HG03196 (cell line): ENCODE measurements at regions not wholly inside any gene's neighbourhood (a gene's known extent, or its start where the extent isn't known, plus 50 kb on each side); places are given as distances from the start of the nearest gene placed in this dataset.

ENCODE experiments used
- ATAC-seq: cut with Tn5 transposase; IDR thresholded peaks from one replicate; pipeline ENCODE4 v1.9.1; 2021; ENCODE audit not compliant: unreplicated experiment

DNA sequence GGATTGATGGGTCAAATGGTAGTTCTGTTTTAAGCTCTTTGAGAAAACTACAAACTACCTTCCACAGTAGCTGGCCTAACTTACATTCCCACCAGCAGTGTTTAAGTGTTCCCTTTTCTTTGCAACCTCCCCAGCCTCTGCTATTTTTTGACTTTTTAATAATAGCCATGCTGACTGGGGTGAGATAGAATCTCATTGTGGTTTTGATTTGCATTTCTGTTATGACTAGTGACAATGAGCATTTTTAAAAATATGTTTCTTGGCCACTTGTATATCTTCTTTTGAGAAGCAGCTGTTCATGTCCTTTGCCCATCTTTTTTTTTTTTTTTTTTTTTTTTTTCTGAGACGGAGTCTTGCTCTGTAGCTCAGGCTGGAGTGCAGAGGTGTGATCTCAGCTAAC is 155.2 kb upstream of the BMPER start:
- ATAC-seq, result no peak

GRCh38 chr7:33751443-33751842 is 153.9 kb upstream of the BMPER start:
- no peak for ATAC-seq

DNA sequence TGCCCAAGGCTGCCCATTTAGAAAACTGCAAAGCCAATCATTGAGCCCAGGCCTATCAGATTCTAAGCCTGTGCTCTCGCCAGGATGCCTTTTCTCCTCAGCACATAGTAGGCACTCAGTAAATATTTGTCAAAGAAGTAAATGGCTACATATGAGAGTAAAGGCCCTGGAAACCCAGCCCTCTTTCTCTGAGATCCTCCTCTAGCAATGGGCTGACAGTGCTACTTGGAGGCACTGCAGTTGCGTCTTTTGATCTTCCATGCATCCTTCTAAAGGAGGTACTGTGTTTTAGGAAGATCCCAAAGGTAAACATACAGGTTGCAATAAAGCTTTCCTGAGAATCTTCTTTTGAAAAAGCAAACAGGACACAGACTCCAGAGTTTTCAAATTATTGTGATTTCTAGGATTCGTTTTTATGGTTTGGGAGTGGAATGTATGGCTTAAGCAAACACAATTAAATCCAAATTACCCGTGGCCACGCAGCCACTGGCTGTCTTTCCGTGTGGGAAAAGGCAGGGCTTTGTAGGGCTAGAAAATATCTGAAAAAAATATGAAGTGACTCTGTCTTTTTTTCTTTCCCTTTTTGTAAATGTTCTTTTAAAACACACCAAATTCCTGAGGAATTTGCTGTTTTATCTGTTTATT is 151.3 kb upstream of the BMPER start:
- ATAC-seq, result no peak

DNA sequence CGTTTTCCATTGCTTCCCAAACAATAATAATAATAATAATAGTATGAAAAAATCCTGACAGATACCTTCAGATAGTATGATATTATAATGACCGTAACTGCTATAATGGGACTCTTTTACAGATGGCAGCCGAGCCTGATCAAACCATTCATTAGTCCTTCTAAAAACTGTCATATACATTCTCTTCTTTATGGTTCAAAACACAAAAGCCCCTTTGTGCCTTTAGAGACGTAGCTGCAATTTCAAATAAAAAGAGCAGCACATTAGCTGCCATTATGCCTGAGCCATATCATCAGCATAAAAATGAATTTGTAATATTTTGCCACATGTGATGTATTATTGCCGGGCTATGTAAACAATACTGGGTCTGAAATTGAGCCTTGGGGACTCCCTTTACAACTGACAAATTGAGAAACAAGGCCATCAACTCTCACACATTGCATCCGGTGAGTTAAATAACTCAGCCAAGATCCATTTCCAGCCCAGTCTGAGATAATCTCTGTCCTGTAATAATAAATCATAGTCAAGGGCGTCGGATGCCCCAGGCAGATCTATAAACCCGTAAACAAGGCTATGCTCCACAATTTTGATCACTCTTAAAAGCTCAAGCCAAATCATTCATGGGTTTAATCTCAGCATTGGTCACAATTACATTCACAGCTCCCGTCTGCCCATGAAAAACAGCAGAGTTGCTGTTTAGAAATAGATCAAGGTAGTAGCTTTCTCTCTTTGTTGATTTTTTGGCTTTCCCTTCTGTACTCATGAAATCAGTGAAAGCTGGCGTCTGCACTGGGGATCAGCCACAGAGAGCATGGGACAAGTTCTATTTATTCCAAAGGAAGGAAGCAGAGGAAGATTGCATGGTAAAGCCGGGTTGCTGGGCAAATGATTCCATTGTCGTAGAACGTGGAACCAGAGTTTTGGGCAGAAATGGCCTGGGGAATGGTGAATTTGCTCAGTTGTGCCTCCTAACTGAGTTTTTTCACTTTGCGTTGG is 150.1 kb upstream of the BMPER start:
- no peak for ATAC-seq

DNA sequence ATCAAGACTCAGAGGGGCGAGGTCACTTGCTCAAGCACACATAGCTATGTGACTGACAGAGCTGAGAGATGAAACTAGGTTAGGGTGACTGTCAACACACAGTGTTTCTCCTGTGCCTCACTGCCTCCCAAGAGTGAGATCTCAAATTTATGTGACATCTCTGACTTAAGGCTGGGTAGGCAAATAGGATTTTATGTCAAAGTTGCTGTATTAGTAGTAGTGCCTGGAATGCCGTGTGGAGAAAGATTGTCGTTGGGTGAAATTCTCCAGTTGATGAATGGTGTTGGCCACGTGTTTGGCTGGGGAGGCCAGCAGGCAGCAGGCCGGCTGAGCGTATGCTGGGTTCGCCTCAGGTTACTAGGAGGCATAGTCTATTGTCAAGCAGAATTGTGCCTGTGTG is 148.3 kb upstream of the BMPER start:
- ATAC-seq, result no peak

DNA sequence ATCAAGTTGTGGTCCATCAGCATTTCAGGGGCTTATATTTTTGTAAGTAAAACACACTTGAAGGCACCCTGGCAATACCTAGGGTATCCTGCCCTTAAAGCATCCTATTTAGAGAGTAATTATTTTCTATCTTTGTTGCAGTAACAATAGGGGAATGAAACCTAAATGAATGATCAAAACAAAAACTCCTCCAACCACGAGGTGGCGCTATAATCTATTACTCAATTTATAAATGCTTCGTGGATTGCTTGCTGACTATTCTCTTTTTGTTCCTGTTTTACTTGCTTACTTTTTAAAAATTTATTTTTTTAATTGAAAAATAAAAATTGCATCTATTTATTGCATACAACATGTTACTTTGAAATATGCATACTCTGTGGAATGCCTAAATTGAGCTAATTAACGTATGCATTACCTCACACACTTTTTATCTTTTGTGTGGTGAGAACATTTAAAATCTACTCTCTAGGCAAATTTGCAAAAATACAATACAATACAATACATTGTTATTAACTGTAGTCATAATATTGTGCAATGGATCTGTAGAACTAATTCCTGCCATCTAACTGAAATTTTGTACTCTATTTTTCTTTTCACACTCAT is 147.7 kb upstream of the BMPER start:
- ATAC-seq, result no peak

DNA sequence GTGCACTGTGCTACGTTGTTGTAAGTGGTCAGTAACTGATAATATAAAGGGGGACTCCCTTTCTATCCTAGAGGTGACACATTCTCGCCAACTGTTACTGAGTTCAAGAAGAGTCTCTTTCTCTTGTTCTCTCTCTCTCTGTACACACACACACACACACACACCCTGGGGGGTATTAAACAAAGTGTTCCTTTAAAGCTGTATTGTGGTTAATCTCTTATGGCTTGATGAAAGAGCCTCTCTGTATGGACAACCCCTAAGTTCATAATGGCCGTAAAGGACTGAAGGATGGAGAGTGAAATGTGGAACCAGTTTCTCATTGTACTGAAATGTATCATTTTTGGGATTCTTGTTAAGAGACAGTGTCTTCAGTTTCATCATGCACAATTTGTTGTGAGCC is 145.2 kb upstream of the BMPER start:
- ATAC-seq, result no peak

GRCh38 chr7:33760834-33761233 is 144.5 kb upstream of the BMPER start:
- ATAC-seq, result no peak

GRCh38 chr7:33761449-33762080 is 143.8 kb upstream of the BMPER start:
- no peak for ATAC-seq

GRCh38 chr7:33762151-33762910 is 143.0 kb upstream of the BMPER start:
- no peak for ATAC-seq

DNA sequence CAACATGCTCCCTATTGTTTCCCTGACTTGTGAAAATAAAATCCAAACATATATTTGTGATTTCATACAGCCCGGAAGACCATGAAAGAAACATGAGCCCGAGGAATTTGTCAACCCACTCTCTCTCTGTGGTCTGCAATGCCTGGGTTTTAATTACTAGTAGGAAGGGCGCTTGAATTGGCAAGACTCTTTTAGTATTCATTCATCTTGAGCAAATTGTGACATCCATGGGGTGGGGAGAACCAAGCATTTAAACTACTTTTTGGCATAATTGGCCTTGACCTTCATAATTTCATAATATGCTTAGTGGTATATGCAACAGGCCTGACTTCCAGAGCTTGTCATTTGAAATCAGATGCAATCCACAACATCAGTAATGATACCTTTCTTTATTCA is 142.4 kb upstream of the BMPER start:
- no peak for ATAC-seq

DNA sequence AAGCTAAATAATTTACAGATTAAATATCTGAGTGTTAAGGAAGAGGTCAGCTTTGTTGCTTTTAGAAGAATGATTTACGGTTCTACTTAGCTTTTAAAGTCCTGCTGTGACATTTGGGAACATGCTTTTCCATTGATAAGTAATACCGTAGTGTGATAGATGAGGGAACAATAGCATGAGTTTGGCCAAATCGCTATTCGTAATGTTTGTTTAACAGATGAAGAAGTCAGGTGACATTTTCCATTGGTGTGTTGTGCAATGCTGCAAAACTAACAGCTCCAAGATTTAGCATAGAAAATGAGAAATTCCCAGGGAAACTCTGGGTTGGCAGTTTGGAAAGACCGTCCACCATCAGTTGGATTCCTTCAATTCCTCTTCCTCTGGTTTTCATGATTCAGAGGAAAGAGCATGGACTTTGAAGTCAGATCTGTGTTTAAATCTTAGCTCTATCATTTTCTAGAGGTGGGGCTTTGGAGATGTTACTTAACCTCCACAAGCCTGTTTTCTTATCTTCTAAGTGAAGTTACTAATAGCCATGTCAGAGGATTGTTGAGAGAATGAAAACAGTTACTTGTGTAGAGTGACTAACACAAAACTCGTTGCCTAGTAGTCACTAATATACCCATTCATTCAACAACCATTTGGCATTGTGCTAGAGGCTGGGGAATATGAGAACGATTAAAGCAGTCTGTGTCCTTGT is 140.4 kb upstream of the BMPER start:
- no peak for ATAC-seq

DNA sequence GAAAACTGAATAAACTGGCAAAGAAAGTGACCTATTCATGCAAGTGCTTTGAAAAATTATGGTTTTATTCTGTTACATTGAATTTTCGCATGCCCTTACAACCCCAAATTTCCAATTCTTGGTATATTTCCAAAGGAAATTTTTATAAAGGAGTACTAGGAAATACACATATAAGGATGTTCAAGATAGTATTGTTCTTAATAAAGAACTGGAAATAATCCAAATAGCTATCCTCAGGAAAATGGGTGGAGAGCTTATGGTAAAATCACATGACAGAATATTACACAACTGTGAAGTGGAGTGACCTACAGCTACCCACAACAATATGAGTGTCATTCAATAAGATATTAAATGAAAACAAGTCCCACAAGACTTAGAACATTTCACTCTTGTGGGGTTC is 138.9 kb upstream of the BMPER start:
- ATAC-seq, result no peak

- ATAC-seq, result no peak
Observed at GRCh38 chr7:33769930-33770329, 135.4 kb upstream of the BMPER start.

DNA sequence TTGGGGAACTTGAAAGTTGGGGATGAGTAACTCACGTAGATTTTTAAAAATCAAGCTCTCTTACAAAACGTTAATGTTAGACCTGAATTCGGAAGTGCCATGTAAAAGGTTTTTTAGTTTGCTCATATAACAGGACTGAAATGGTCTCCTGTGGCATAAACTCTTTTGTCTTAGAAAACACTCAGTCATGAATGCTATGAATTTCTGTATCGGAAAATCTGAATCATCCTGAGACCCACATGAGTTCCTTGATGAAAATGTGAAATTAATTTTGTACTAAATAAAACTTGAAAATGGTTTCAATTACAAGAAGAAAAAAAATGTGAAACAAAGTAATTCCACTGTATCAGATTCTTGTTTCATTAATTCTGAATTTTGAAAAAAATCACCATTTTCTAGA is 134.8 kb upstream of the BMPER start:
- no peak for ATAC-seq

- ATAC-seq, result no peak
Observed at GRCh38 chr7:33771422-33771821, 133.9 kb upstream of the BMPER start.

DNA sequence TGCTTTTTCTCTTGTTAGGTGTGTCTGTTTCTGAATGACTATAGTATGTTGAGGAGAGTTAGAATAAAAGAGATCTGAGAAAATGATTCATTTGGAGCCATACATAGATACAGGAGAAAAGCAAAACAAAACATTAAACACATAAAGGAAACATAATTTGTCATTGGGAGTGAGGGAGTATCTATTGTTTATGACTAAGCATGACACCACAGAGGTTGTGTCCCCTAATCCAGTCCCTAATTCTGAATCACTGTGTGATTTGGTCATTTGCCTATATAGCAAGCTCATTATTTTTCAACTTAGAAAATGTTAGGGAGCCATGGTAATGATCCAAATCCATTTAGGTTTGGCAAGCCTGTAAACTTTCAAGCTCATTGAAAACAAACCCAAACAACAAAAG is 132.3 kb upstream of the BMPER start:
- ATAC-seq, result no peak

DNA sequence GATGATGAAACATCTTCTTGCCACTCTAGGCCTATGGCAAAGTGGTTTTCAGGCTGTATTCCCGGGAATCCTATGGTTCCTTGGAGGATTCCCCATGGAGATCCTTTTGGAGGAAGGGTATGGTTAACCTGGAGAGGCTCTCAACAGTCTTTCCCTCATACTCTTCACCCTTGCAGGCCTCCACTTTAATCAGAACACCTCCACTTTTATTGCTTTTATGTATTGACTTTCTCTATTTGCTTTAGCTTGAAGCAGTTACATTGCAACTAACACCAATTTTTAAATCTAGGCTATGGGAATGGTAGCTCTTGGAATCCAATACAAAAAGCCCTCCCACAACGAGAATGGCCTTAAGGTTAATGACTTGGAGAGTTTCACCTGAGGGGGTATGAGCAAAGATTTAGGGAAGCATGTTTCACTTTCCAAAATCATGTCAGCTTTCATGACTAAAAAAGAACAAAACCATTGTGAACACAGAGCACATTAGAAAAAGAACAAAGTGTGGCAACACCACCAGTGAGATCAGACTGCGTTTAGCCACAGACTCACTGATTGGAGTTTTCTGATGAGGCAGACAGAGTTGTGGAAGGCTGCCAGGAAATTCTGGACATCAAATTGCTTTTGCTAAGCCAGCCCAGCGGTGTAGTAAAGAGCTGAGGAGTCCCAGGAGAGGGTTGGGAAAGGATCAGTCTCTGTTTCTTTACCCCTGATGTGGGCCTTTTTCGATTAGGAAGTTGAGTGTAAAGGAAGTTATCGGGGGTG is 130.4 kb upstream of the BMPER start:
- ATAC-seq, result no peak

DNA sequence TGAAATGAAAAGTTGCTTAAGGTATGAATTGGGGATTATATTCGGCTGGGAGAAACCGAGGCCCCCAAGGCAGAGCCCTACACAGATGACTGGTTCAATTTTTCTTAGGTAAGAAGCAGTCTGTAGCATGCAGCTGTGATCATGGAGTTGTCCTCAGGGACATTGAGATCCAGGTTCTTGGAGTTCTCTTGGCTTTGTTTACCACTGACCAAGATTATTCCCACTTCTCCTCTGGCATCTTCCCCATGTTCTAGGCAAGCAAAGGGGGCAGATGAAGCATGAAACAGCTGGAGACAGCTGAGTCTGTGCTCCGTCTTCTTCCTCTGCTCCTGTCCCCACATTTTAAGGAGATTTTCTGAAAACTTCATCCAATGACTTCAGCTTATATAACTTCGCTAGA is 129.5 kb upstream of the BMPER start:
- no peak for ATAC-seq
